Medulla oblongata (tissue), 1 donor: ENCODE measurements at regions not wholly inside any gene's neighbourhood (a gene's known extent, or its start where the extent isn't known, plus 50 kb on each side); places are given as distances from the start of the nearest gene placed in this dataset.

ENCODE experiments used
- DNase-seq: peaks from one replicate; pipeline ENCODE4 v3.0.0-alpha.2; 2015; ENCODE audit errors: extremely low spot score

- DNase-seq: no peak
These were observed 153.3 kb upstream of the VSTM2B start for GRCh38 chr19:29372461-29372860.

GRCh38 chr19:29372921-29373797, 152.6 kb upstream of the VSTM2B start:
- DNase-seq: no peak

- no peak for DNase-seq
These were observed 150.2 kb upstream of the VSTM2B start for GRCh38 chr19:29375429-29376119.

GRCh38 chr19:29376855-29377354, 148.9 kb upstream of the VSTM2B start:
- no peak for DNase-seq

- DNase-seq: no peak
These were observed 147.7 kb upstream of the VSTM2B start for GRCh38 chr19:29378126-29378525.

GRCh38 chr19:29378543-29379080, 147.2 kb upstream of the VSTM2B start:
- no peak for DNase-seq

GRCh38 chr19:29379257-29380021, 146.4 kb upstream of the VSTM2B start:
- no peak for DNase-seq

GRCh38 chr19:29380581-29380980, 145.2 kb upstream of the VSTM2B start:
- DNase-seq: no peak

- no peak for DNase-seq
These were observed 144.2 kb upstream of the VSTM2B start for GRCh38 chr19:29381353-29382203.

- DNase-seq: no peak
These were observed 142.1 kb upstream of the VSTM2B start for GRCh38 chr19:29383696-29384095.

- no peak for DNase-seq
These were observed 141.1 kb upstream of the VSTM2B start for GRCh38 chr19:29384656-29385055.

GRCh38 chr19:29385191-29385795, 140.5 kb upstream of the VSTM2B start:
- DNase-seq: no peak

- DNase-seq: no peak
These were observed 138.8 kb upstream of the VSTM2B start for GRCh38 chr19:29386970-29387369.

GRCh38 chr19:29387586-29387985, 138.2 kb upstream of the VSTM2B start:
- no peak for DNase-seq

GRCh38 chr19:29389495-29389894, 136.3 kb upstream of the VSTM2B start:
- DNase-seq: no peak

GRCh38 chr19:29390742-29391141, 135.1 kb upstream of the VSTM2B start:
- DNase-seq: no peak

- DNase-seq: no peak
These were observed 131.8 kb upstream of the VSTM2B start for GRCh38 chr19:29393915-29394460.

- no peak for DNase-seq
These were observed 130.6 kb upstream of the VSTM2B start for GRCh38 chr19:29395111-29395733.

GRCh38 chr19:29395734-29396414, 129.9 kb upstream of the VSTM2B start:
- DNase-seq: no peak
